LNCaP clone FGC (cell line): ENCODE measurements at regions not wholly inside any gene's neighbourhood (a gene's known extent, or its start where the extent isn't known, plus 50 kb on each side); places are given as distances from the start of the nearest gene placed in this dataset.

Experiments
- DNase-seq: peaks from one replicate; pipeline ENCODE4 v3.0.0-alpha.2; 2011; ENCODE audit warnings: low read depth
- H3K4me3 ChIP-seq: 2 replicates; pipeline ENCODE4 v1.5.1; 2011; ENCODE audit warnings: mild to moderate bottlenecking, low read depth, low read length, control low read depth
- CTCF ChIP-seq: IDR thresholded peaks from 2 replicates; pipeline ENCODE4 v1.5.1; 2012; ENCODE audit warnings: mild to moderate bottlenecking; ENCODE audit not compliant: control insufficient read depth, insufficient read depth; ENCODE audit errors: extremely low read depth

- H3K4me3 ChIP-seq = no peak overlapping the region
- no peak for TF ChIP-seq CTCF
- DNase-seq = no peak
Observed at GRCh38 chr12:5375547-5376295, 56.2 kb upstream of the NTF3 start.

GRCh38 chr12:5376591-5377207 is 55.2 kb upstream of the NTF3 start:
- DNase-seq = peak; percentile 96
- no peak for TF ChIP-seq CTCF
- no peak overlapping the region for H3K4me3 ChIP-seq

- no peak for TF ChIP-seq CTCF
- no peak for DNase-seq
- no peak overlapping the region for H3K4me3 ChIP-seq
Observed at GRCh38 chr12:5377997-5378592, 53.8 kb upstream of the NTF3 start.

- DNase-seq = no peak
- H3K4me3 ChIP-seq = no peak overlapping the region
- TF ChIP-seq CTCF = no peak
Observed at GRCh38 chr12:5379749-5380496, 52.0 kb upstream of the NTF3 start.
